Midbrain (tissue), 1 donor: ENCODE measurements at regions not wholly inside any gene's neighbourhood (a gene's known extent, or its start where the extent isn't known, plus 50 kb on each side); places are given as distances from the start of the nearest gene placed in this dataset.
"Not testable (repeated sequence)": the region's sequence is repeated elsewhere in the genome, so short reads cannot be mapped to it uniquely, and the experiment has no call there.

Experiments used
- DNase-seq: peaks from one replicate; lab custom pipeline; 2025; lab: John Stamatoyannopoulos, UW

DNA sequence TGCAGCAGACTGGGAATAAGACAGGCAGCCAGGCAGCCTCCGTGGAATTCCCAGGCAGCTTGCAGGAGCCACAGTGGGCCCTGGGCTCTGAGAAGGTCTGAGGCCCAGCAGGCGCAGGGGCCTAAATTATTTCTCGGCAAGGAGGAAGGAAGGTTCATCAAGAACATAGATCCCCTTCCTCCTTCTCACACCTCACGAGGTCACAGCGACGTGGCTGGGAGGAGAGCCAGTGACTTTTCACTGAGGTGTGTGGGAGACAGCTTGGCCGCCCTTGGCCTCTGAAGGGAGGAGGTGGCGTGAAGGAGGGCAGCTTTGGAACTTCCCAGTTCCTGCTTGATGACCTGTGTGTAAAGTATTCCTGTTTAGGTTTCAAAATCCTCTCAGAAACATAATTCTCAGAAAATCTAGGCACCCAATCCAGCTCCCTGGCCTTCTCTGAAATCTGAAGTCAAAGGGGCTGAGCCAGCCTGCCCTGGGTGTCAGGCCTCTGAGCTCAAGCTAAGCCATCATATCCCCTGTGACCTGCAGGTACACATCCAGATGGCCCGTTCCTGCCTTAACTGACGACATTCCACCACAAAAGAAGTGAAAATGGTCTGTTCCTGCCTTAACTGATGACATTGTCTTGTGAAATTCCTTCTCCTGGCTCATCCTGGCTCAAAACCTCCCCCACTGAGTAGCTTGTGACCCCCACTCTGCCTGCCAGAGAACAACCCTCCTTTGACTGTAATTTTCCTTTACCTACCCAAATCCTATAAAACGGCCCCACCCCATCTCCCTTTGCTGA is 161.0 kb downstream of the ADRA2C start:
- not testable (repeated sequence) for DNase-seq

DNA sequence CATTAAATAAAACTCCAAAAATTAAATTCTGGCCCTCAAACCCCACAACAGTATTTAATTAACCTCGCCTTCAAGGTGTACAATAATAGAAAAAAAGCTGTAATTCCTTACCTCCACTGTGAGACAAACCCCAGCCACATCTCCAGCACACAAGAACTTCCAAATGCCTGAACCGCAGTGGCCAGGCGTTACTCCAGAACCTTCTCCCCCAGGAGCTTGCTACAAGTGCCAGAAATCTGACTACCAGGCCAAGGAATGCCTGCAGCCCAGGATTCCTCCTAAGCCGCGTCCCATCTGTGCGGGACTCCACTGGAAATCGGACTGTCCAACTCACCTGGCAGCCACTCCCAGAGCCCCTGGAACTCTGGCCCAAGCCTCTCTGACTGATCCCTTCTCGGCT is 163.2 kb downstream of the ADRA2C start:
- not testable (repeated sequence) for DNase-seq

DNA sequence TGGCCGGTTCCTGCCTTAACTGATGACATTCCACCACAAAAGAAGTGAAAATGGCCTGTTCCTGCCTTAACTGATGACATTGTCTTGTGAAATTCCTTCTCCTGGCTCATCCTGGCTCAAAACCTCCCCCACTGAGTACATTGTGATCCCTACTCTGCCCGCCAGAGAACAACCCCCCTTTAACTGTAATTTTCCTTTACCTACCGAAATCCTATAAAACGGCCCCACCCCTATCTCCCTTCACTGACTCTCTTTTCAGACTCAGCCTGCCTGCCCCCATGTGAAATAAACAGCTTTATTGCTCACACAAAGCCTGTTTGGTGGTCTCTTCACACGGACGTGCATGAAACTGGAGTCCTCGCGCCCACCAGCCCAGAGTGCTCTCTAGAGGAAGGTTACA is 166.5 kb downstream of the ADRA2C start:
- DNase-seq: not testable (repeated sequence)

DNA sequence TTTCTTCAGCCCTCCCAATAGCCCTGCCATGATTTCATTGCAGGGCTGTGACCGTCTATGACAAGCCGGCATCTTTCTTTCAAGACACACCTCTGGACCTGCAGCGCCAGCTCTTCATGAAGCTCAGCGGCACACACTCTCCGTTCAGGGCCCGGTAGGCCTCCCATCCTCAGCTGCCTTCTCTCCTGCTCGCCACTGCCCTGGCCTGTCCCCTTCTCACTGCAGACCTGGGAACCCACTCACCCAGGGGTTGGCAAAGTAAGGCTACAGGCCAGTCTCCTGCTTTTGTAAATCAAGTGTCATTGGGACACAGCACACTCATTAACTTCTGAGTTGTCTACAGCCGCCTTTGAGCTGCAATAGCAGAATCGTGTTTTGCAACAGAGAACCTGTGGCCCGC is 169.2 kb downstream of the ADRA2C start:
- DNase-seq: not testable (repeated sequence)

DNA sequence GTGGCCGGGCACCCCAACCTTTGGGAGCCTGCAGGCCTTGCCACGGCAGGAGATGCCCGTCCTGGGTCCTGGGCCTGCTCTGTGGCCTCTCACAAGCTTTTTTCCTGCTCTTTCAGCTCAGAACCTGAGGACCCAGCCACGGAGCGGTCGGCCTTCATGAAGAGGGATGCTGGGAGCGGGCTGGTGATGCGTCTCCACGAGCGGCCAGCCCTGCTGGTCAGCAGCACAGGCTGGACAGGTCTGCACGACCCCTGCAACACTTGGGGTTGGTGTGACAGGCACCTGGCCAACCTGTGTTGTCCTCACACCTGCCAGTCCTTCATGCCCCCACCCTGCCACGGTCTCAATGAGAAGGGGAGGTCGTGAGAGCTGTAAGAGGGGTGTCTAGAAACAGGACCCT is 170.0 kb downstream of the ADRA2C start:
- DNase-seq: no peak

DNA sequence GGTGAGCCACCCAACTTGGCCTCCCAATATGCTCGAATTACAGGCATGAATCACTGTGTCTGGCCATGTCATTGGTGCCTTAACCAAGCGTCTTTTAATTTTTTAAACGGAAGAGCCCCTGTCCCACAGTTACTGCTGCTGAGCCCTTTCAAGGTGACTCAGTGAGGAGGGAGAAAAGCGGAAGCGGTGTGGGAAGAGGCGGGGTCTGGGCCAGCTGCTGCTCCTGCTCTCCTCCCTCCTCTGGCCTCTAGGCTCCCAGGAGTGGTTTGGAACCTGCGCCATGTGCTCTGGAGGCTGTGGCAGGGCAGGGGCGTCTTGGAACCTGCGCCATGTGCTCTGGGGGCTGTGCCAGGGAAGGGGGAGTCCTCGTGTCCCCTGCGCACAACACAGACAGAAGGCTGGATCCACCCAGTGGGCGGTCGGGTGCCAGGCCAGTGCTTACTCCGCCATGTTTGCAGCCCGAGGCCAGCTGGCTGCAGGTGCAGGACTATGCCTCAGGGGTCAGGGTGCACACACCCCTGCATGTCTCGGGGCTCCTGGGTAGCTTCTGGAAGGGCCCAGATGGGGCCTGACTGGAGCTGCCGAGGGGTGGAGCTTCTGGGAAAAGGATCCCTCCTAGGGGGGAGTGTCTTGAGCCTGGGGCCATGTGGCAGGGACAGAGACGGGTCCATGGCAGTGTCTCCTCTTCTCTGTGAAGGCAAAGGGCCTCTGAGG is 171.8 kb downstream of the ADRA2C start:
- not testable (repeated sequence) for DNase-seq

DNA sequence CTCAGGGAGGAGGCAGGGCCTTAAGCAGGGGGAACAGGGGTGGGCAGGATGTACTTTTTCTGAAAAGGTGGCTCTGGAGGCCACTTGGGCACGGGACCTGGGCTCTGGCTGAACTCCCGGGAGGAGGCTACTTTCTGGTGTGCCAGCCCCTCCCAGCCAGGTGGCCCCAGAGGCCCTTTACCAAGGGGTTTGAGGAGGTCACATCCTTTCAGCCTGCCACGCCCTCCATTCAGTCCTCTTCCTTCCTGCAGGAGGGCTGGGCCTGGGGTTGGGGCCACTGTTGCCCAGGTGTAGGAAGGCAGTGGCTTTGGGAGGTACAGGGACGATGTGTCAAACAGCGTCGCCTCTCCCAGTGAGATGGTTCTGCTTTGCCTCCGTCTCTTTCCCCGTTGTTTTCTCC is 172.5 kb downstream of the ADRA2C start:
- DNase-seq: not testable (repeated sequence)

DNA sequence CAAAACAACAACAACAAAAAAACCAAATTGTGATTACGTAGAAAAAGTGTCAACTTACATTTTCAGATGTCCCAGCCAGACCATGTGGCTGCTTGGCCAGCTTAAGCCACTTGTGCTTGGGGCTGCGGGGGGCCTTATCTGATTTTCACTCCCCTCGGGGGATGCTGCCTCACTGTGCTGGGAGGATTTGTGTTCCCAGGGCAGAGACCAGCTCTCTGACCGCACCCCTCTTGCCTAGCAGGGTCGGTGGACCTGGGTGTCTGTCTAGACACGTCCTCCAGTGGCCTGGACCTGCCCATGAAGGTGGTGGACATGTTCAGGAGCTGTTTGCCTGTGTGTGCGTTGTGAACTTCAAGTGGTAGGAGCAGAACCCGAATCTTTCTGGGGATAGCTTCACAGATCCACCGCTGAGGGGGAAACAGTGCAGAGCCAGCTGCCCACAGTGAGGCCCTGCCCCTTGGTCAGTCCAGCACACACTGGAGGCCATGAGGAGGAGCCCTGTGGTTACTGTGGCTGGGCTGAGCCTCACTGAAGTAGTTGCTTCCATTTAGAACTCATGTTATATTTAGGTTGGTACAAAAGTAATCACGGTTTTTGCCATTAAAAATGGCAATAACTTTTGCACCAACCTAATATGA is 173.9 kb downstream of the ADRA2C start:
- DNase-seq: not testable (repeated sequence)

DNA sequence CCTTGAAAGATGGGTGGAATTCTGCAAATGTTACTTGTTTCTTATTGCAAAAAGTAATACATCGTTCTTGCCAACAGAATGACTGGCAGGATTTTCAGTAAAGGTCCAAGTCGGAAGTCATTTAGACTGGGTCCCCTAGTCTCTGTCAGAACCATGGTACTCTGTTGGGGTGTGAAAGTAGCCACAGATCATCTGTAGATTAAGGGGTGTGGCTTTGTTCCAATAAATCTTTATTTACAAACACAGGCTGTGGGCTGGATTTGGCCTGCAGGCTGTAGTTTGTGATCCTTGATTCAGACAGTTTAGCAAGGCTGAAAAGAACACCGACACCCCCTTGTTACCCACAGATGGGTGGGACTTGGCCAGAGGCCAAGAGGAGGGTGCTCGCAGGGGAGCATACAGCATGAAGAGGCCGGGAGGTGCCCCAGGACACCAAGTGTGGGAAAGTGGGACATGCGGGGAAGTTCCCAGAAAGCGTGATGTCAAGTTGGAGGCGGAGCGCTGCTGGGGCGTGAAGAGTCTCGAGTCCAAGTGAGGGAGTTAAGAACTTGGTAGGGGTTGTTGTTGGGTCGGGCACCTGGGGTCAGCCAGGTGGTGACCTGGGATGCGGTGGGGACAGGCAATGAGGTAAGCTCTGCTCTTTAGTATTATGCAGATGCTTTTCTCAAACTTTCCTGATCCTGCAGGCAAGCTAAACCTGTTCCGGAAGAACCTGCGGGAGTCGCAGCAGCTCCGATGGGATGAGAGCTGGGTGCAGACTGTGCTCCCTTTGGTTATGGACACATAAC is 175.7 kb downstream of the ADRA2C start:
- DNase-seq: not testable (repeated sequence)

DNA sequence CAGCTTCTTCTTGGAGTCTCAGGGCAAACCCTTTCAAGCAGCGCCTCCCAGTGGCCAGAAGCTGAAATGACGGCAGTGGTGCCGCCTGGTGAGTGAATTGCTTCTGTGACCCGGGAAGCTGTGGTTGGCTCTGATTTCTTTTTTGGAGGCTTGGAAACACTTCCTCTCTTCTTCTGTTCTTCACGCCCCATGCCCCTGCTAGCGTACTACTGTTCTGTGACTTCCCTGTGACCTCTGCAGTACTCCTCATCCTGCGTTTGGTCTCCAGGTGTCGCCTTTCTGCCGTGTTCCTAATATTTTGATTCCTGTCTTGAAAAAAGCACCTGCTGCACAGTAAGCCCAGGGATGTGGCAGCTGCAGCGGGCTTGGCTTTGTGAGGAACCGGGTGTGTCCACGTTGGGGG is 176.4 kb downstream of the ADRA2C start:
- DNase-seq: peak; percentile 60

DNA sequence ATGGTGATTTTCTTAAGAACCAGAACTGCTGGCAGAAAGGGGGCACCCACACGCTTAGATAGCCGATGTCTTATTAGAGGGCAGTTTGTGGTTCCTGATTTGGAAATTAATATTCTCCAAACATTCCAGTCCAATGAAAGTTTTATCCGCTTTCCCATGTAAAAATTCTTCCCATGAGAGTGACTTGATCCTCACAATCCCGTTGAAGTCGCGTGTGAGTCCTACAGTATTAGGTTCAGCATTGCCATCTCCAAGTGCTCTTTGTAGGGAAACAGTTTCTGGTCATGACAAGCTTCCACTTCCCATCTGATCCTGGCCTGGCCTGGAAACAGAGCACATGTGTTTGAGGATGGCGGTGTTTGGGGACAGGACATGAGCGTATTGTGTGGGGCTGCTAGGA is 176.9 kb downstream of the ADRA2C start:
- DNase-seq: not testable (repeated sequence)

DNA sequence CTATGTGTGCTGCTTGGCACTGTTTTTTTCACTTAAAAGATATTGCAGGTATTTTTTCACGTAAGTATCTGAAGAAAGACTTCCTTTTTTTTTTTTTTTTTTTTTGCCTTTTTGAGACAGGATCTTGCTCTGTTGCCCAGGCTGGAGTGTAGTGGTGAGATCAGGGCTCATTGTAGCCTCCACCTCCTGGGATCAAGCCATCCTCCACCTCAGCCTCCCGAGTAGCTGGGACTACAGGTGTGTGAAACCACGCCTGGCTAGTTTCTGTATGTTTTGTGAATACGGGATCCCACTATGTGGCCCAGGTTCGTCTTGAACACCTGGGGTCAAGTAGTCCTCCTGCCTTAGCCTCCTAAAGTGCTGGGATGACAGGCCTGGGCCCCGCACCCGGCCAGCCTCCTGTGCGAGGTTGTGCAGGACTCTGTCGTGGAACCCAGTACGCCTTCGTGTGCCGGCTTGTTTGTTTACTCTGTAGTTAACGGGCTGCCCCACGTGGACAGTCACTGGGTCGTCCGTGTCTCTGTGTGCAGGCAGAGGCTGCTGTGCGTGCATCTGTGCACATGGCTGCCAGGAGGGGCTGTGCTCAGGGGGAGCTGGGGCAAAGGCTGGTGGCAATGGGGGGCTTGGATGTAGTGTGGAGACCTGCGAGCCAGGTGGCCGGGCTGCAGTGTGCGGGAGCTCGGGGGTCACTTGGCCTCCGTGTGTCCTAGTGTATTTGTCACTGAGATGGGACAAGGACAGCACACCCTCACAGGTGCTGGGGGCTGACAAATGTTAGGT is 179.5 kb downstream of the ADRA2C start:
- DNase-seq: no peak

DNA sequence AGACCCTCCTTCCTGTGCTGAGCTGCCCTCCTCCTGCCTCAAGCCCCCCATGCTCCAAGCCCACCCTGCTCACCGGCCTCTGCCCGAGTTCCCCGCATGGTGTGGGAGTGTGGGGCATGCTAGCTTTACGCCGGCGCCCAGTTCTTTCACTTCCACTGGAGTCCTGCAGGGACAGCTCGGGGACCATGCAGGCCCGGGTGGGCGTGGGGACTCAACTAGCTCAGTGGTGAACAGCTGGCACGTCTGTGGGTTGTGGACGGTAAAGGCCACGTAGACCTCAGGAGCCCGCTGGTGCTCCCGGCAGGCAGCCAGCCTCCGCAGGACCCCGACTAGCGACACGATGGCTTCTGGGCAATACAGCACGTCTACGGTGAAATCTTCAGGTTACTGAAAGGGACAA is 180.4 kb downstream of the ADRA2C start:
- not testable (repeated sequence) for DNase-seq

DNA sequence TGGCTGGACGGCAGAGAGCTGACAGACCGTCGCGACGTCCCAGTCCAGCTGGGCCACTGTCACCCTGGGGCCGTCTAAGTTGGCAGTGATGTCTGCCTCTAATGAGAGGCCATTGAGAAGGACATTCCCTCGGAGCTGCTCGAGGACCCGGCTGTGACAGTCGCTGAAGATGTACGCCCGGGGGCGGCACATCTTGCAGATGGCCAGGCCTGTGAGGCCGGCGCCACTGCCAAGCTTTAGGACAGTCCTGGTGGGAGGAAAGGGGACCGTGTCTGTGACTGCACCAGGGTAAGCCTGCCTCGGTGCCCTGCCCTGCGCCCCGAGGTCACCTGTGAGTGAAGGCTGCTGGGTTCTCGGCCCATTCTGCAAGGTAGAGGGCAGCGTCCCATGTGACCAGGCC is 181.6 kb downstream of the ADRA2C start:
- not testable (repeated sequence) for DNase-seq

DNA sequence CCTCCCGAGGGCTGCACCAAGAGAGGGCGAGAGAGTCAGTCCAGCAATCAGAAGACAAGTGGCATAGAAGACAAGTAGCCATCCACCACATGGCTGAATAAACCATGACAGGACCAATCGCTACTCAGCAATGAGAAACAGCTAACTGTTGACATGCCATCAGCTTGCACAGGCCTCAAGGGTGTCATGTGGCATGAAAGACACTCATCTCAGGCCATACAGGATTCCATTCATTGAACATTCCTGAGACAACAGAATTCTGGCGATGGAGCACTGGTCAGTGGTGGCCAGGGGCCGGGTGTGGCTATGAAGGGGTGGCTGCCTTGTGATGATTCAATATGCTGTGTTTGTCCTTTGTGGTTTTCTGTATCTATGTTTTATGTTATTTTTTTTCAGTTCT is 182.0 kb downstream of the ADRA2C start:
- DNase-seq: not testable (repeated sequence)

DNA sequence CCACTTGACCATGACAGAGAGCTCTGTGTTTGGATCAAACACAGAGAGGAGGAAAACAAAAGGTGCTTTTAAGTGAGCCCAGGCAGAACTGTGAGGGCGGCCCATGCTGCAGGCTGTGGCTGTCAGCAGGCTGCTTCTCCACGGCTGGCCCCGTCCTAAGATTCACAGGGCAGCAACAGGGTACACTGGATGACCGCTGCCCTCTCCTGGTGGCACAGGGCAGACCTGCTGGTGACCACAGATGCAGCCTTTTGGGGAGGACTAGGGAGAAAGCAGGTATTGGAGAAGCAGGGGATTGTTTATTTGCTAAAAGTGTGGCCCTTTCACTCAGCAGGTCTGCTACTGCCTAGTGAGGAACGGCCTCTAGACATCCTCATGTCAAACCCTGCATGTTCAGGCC is 183.7 kb downstream of the ADRA2C start:
- not testable (repeated sequence) for DNase-seq

DNA sequence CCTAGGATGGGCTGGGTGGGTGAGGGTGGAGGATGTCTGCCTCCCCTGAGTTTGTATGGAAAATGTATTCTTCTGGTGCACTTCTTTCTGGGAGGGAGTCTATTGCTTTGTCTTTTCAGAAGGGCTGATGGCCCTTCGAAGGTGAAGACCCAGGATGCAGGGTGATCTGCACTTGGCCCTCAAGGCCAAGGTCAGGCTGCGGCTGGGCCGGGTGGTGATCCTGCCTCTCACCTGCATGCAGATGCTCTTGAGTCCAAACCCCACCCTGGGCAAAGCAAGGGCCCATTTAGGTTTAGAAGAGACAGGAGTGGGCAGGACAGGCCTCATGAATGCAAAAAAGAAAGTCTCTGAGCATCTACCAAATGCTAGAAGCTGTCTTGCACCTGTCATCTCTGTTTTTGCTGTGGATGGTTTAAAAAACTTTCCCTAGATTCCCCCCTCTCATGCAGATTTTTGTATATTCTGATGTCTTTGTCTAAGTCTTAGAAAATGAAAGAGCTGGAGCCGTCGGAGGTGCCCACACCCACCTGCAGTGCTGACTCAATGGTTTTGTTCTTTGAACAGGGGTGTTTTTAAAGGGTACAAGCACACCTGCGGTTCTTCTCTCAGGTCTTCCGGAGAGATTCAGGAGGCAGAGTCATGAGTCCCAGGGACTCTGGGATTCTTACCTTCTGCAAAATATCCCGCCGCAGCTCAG is 186.4 kb downstream of the ADRA2C start:
- DNase-seq: not testable (repeated sequence)

DNA sequence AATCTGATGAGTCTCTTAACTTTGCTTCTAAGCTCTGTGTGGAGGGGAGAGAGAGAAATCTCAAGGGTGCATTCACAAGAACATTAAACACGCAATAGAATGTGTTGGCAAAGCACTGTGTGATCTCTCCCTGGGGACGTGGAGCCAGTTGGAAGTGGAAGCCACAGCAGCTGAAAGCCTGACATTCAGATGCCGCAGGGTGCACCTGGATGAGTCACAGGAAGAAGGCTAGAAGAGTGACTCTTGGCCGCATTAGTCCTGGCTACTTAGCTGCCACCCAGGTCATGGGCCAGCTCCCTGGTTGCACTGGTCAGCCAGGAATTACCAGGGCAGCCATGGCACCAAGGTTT is 186.9 kb downstream of the ADRA2C start:
- DNase-seq: not testable (repeated sequence)

DNA sequence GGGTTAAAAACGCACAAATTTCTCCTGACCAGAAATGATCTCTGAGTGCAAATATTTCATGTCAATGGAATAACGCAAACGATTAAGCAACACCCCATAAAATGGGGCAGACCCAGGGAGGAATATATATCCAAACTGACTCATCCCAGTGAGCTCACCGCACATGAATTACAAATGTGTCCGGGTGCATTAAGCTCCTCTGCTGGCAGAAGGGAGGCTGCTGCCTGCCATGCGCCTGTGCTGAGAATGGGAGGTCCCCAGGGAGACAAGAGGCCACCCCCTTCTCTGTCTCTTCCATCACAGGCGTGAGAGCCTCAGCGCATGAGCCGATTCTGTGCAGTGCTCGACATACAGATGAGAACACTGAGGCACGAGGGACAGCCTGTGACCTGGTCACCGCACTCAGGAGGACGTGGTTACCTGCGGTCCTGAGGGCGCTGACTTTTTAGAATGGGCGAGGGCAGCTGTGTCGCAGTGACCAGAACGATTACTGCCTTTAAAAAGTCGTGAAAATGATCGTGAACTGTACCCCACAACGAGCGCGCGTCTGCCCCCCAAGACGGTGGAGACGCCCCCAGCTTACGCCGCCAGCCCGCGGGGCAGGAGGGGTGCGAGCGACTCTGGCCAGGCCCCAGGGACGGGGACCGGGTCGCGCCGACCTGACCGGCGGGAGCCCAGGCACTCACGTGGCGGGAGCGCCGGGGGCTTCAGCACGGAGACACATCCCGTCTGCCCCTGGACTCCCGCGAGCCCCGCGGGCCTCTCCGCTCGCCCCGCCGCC is 188.5 kb downstream of the ADRA2C start:
- DNase-seq: not testable (repeated sequence)
